Activated CD4-positive, alpha-beta T cell treated with anti-CD3 and anti-CD28 coated beads for 24 hours (primary cell): ENCODE measurements at regions not wholly inside any gene's neighbourhood (a gene's known extent, or its start where the extent isn't known, plus 50 kb on each side); places are given as distances from the start of the nearest gene placed in this dataset.

Source experiments
- DNase-seq, 2 donors: peaks; one replicate each; pipeline ENCODE4 v3.0.0-alpha.2; 2020; ENCODE audit warnings: low read depth in 2 of 2

- DNase-seq: no peak
These were observed 121.7 kb upstream of the COL1A2 start for GRCh38 chr7:94272821-94273583.

- DNase-seq: no peak
These were observed 119.9 kb upstream of the COL1A2 start for GRCh38 chr7:94274828-94275227.

- DNase-seq: no peak
These were observed 118.7 kb upstream of the COL1A2 start for GRCh38 chr7:94276027-94276426.

- no peak for DNase-seq
These were observed 117.9 kb upstream of the COL1A2 start for GRCh38 chr7:94276795-94277194.

- no peak for DNase-seq
These were observed 117.5 kb upstream of the COL1A2 start for GRCh38 chr7:94277236-94277635.

GRCh38 chr7:94280851-94281250 lies 113.8 kb upstream of the COL1A2 start:
- no peak for DNase-seq

- DNase-seq: no peak
These were observed 110.6 kb upstream of the COL1A2 start for GRCh38 chr7:94284104-94284503.

- no peak for DNase-seq
These were observed 108.6 kb upstream of the COL1A2 start for GRCh38 chr7:94286111-94286510.

- no peak for DNase-seq
These were observed 106.6 kb upstream of the COL1A2 start for GRCh38 chr7:94288096-94288495.

- DNase-seq: no peak
These were observed 105.6 kb upstream of the COL1A2 start for GRCh38 chr7:94289071-94289470.

- DNase-seq: no peak
These were observed 100.1 kb upstream of the COL1A2 start for GRCh38 chr7:94294471-94295131.

GRCh38 chr7:94295850-94296249 lies 98.8 kb upstream of the COL1A2 start:
- no peak for DNase-seq

GRCh38 chr7:94296881-94297280 lies 97.8 kb upstream of the COL1A2 start:
- DNase-seq: no peak

GRCh38 chr7:94297397-94297838 lies 97.3 kb upstream of the COL1A2 start:
- no peak for DNase-seq

GRCh38 chr7:94298943-94299342 lies 95.8 kb upstream of the COL1A2 start:
- DNase-seq: no peak

- DNase-seq: no peak
These were observed 94.4 kb upstream of the COL1A2 start for GRCh38 chr7:94300176-94300835.

GRCh38 chr7:94301024-94301586 lies 93.6 kb upstream of the COL1A2 start:
- DNase-seq: no peak

GRCh38 chr7:94303118-94303517 lies 91.6 kb upstream of the COL1A2 start:
- DNase-seq: no peak

- no peak for DNase-seq
These were observed 91.0 kb upstream of the COL1A2 start for GRCh38 chr7:94303695-94304094.

GRCh38 chr7:94304878-94305277 lies 89.8 kb upstream of the COL1A2 start:
- no peak for DNase-seq

- DNase-seq: no peak
These were observed 88.9 kb upstream of the COL1A2 start for GRCh38 chr7:94305836-94306235.

GRCh38 chr7:94307399-94308048 lies 87.2 kb upstream of the COL1A2 start:
- no peak for DNase-seq
